ENCODE measurements at regions not wholly inside any gene's neighbourhood (a gene's known extent, or its start where the extent isn't known, plus 50 kb on each side); places are given as distances from the start of the nearest gene placed in this dataset.

DNA sequence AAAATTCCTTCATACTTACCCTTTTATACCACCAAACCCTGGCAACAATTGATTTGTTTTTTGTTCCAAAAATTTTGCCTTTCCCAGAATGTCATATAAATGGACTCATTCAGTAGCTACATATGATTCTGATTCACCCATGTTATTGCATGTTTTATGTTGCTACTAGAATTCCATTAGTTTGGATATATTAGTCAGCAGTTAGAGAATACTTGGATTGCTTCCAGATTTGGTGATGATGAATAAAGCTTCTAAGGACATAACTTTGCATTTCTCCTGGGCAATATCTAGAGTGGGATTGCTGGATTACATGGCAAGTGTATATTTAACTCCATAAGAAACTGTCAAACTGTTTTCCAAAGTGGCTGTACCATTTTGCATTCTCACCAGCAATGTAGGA is 806.9 kb downstream of the DNAJB9 start:
- TF ChIP-seq POLR2A (IDR thresholded peaks at IDR 0.05) (no peak), EP300 (IDR thresholded peaks at IDR 0.05) (no peak)
- TF ChIP-seq, protein P1, sequence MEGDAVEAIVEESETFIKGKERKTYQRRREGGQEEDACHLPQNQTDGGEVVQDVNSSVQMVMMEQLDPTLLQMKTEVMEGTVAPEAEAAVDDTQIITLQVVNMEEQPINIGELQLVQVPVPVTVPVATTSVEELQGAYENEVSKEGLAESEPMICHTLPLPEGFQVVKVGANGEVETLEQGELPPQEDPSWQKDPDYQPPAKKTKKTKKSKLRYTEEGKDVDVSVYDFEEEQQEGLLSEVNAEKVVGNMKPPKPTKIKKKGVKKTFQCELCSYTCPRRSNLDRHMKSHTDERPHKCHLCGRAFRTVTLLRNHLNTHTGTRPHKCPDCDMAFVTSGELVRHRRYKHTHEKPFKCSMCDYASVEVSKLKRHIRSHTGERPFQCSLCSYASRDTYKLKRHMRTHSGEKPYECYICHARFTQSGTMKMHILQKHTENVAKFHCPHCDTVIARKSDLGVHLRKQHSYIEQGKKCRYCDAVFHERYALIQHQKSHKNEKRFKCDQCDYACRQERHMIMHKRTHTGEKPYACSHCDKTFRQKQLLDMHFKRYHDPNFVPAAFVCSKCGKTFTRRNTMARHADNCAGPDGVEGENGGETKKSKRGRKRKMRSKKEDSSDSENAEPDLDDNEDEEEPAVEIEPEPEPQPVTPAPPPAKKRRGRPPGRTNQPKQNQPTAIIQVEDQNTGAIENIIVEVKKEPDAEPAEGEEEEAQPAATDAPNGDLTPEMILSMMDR (IDR thresholded peaks at IDR 0.05), result no peak
